H1 (cell line): ENCODE measurements at regions not wholly inside any gene's neighbourhood (a gene's known extent, or its start where the extent isn't known, plus 50 kb on each side); places are given as distances from the start of the nearest gene placed in this dataset.

Experiments
- TF ChIP-seq, protein P1 (sequence below): IDR thresholded peaks from 2 replicates; pipeline ENCODE4 v1.6.1; 2012; ENCODE audit warnings: low read length, inconsistent platforms

- TF ChIP-seq, protein P1, sequence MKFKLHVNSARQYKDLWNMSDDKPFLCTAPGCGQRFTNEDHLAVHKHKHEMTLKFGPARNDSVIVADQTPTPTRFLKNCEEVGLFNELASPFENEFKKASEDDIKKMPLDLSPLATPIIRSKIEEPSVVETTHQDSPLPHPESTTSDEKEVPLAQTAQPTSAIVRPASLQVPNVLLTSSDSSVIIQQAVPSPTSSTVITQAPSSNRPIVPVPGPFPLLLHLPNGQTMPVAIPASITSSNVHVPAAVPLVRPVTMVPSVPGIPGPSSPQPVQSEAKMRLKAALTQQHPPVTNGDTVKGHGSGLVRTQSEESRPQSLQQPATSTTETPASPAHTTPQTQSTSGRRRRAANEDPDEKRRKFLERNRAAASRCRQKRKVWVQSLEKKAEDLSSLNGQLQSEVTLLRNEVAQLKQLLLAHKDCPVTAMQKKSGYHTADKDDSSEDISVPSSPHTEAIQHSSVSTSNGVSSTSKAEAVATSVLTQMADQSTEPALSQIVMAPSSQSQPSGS = no peak
Measured at GRCh38 chr5:25991639-25992038, 1046.7 kb downstream of the CDH9 start (continued).
